Fibroblast of lung (primary cell): ENCODE measurements at regions not wholly inside any gene's neighbourhood (a gene's known extent, or its start where the extent isn't known, plus 50 kb on each side); places are given as distances from the start of the nearest gene placed in this dataset.

Source experiments
- DNase-seq, 2 donors: peaks; one replicate each; pipeline versions ENCODE4 v3.0.0 to v3.0.0-alpha.2; 2010; ENCODE audit warnings: low read depth in 2 of 2
- H2AFZ ChIP-seq: 2 replicates; pipeline ENCODE4 v1.5.1; 2012; ENCODE audit warnings: low read length, control low read depth, inconsistent platforms
- H3K27ac ChIP-seq: 2 replicates; pipeline ENCODE4 v1.5.1; 2011; ENCODE audit warnings: low read length, control low read depth; ENCODE audit not compliant: insufficient read depth
- H3K27me3 ChIP-seq: 2 replicates; pipeline ENCODE4 v1.5.1; 2011; ENCODE audit warnings: mild to moderate bottlenecking, low read length; ENCODE audit not compliant: control insufficient read depth, insufficient read depth
- H3K36me3 ChIP-seq: 2 replicates; pipeline ENCODE4 v1.5.1; 2011; ENCODE audit warnings: low read length; ENCODE audit not compliant: control insufficient read depth, insufficient read depth
- H3K4me1 ChIP-seq: 2 replicates; pipeline ENCODE4 v1.5.1; 2011; ENCODE audit warnings: low read length; ENCODE audit not compliant: control insufficient read depth, insufficient read depth; ENCODE audit errors: extremely low read depth
- H3K4me2 ChIP-seq: 2 replicates; pipeline ENCODE4 v1.5.1; 2011; ENCODE audit warnings: low read length, control low read depth; ENCODE audit not compliant: insufficient read depth; ENCODE audit errors: extremely low read depth
- H3K4me3 ChIP-seq, 4 experiments: fragments of 200-600 bp in 1 of 4; sonication (generic) in 1 of 4; replicated peaks in 1 of 4; 2 replicates each; pipeline ENCODE4 v1.5.1; 2011 to 2016; ENCODE audit warnings: low read length in 4 of 4, low read depth in 3 of 4, mild to moderate bottlenecking in 3 of 4, control low read depth in 2 of 4, inconsistent platforms in 1 of 4, mixed read lengths in 1 of 4; ENCODE audit not compliant: insufficient read depth in 1 of 4; ENCODE audit errors: control extremely low read depth in 1 of 4
- H3K79me2 ChIP-seq: 2 replicates; pipeline ENCODE4 v1.5.1; 2012; ENCODE audit warnings: mild to moderate bottlenecking, low read length, inconsistent platforms; ENCODE audit not compliant: control insufficient read depth, insufficient read depth
- H3K9ac ChIP-seq: 2 replicates; pipeline ENCODE4 v1.5.1; 2011; ENCODE audit warnings: mild to moderate bottlenecking, low read length, control low read depth; ENCODE audit not compliant: insufficient read depth
- H3K9me3 ChIP-seq: 2 replicates; pipeline ENCODE4 v1.5.1; 2012; ENCODE audit warnings: low read depth, low read length; ENCODE audit not compliant: control insufficient read depth, insufficient read depth
- H4K20me1 ChIP-seq: 2 replicates; pipeline ENCODE4 v1.5.1; 2011; ENCODE audit warnings: low read length; ENCODE audit not compliant: control insufficient read depth, insufficient read depth; ENCODE audit errors: extremely low read depth
- EZH2 ChIP-seq: IDR thresholded peaks from 2 replicates; pipeline ENCODE4 v1.5.1; 2012; ENCODE audit warnings: low read length, control low read depth, mild to moderate bottlenecking; ENCODE audit errors: missing control alignments
- TF ChIP-seq, protein P1 (sequence below), 2 donors: IDR thresholded peaks in 1 of 2; conservative IDR thresholded peaks in 1 of 2; 1 replicate in 1 of 2; 2 replicates in 1 of 2; pipeline ENCODE4 v1.5.1; 2011 to 2012; ENCODE audit warnings: low read length in 2 of 2, control low read depth in 1 of 2, inconsistent platforms in 1 of 2, low read depth in 1 of 2, mild to moderate bottlenecking in 1 of 2

GRCh38 chr3:152104847-152105415, 163.8 kb upstream of the MBNL1 start:
- H3K4me1 ChIP-seq = no peaks in the 10 kb centered on the region
- H2AFZ ChIP-seq = no peak overlapping the region
- H3K36me3 ChIP-seq = no peaks in the 10 kb centered on the region

GRCh38 chr3:152105446-152105845, 163.3 kb upstream of the MBNL1 start:
- Histone ChIP-seq H4K20me1 (no peaks in the 10 kb centered on the region), H3K9me3 (no peaks in the 10 kb centered on the region), H3K27me3 (no peaks in the 10 kb centered on the region), H2AFZ (no peak overlapping the region), H3K36me3 (no peaks in the 10 kb centered on the region), H3K4me2 (no peak overlapping the region), H3K9ac (no peak overlapping the region), H3K4me1 (no peaks in the 10 kb centered on the region), H3K4me3 (no peak overlapping the region), H3K79me2 (no peaks in the 10 kb centered on the region), H3K27ac (no peak overlapping the region)
- peak in 1 of 2 donors; percentile 55 for DNase-seq
- TF ChIP-seq, protein P1, sequence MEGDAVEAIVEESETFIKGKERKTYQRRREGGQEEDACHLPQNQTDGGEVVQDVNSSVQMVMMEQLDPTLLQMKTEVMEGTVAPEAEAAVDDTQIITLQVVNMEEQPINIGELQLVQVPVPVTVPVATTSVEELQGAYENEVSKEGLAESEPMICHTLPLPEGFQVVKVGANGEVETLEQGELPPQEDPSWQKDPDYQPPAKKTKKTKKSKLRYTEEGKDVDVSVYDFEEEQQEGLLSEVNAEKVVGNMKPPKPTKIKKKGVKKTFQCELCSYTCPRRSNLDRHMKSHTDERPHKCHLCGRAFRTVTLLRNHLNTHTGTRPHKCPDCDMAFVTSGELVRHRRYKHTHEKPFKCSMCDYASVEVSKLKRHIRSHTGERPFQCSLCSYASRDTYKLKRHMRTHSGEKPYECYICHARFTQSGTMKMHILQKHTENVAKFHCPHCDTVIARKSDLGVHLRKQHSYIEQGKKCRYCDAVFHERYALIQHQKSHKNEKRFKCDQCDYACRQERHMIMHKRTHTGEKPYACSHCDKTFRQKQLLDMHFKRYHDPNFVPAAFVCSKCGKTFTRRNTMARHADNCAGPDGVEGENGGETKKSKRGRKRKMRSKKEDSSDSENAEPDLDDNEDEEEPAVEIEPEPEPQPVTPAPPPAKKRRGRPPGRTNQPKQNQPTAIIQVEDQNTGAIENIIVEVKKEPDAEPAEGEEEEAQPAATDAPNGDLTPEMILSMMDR (conservative IDR thresholded peaks at IDR 0.05 in 1 of 2, IDR thresholded peaks at IDR 0.05 in 1 of 2; ENCODE audit: low read depth in 1 of 2, low read length in 2 of 2) = no peak
- no peak for TF ChIP-seq EZH2

More at GRCh38 chr3:152104847-152105415, 163.8 kb upstream of the MBNL1 start:
- DNase-seq = no peak
- no peaks in the 10 kb centered on the region for H4K20me1 ChIP-seq
- TF ChIP-seq, protein P1 (conservative IDR thresholded peaks at IDR 0.05 in 1 of 2, IDR thresholded peaks at IDR 0.05 in 1 of 2; ENCODE audit: low read depth in 1 of 2, low read length in 2 of 2) = no peak
- TF ChIP-seq EZH2 = no peak
- H3K27ac ChIP-seq = no peak overlapping the region
- no peak overlapping the region for H3K4me2 ChIP-seq
- no peak overlapping the region for H3K9ac ChIP-seq
- no peaks in the 10 kb centered on the region for H3K27me3 ChIP-seq
- H3K79me2 ChIP-seq = no peaks in the 10 kb centered on the region
- H3K4me3 ChIP-seq = no peak overlapping the region
- no peaks in the 10 kb centered on the region for H3K9me3 ChIP-seq

- Histone ChIP-seq H3K27ac (no peak overlapping the region), H3K4me2 (no peak overlapping the region), H2AFZ (no peak overlapping the region), H3K36me3 (no peaks in the 10 kb centered on the region), H3K4me3 (no peak overlapping the region), H3K27me3 (no peaks in the 10 kb centered on the region), H3K9ac (no peak overlapping the region), H4K20me1 (no peaks in the 10 kb centered on the region), H3K4me1 (no peaks in the 10 kb centered on the region), H3K79me2 (no peaks in the 10 kb centered on the region), H3K9me3 (no peaks in the 10 kb centered on the region)
- DNase-seq = no peak
- TF ChIP-seq, protein P1 (conservative IDR thresholded peaks at IDR 0.05 in 1 of 2, IDR thresholded peaks at IDR 0.05 in 1 of 2; ENCODE audit: low read depth in 1 of 2, low read length in 2 of 2) = no peak
These were observed 159.7 kb upstream of the MBNL1 start for GRCh38 chr3:152109038-152109437.
